Motor neuron (in vitro differentiated cells): ENCODE measurements at regions not wholly inside any gene's neighbourhood (a gene's known extent, or its start where the extent isn't known, plus 50 kb on each side); places are given as distances from the start of the nearest gene placed in this dataset.
"Not testable (repeated sequence)": the region's sequence is repeated elsewhere in the genome, so short reads cannot be mapped to it uniquely, and the experiment has no call there.

Source experiments
- ATAC-seq, 8 experiments: fragments of 200-7000 bp; cut with Tn5 transposase; replicated peaks in 6 of 8; 2 replicates each; pipeline ENCODE4 v1.8.0; 2021; ENCODE audit warnings: mild to moderate bottlenecking in 8 of 8, moderate library complexity in 8 of 8
- H3K27ac ChIP-seq, 2 donors: fragments of 250-450 bp; sonication (Bioruptor Pico); 2 replicates each; pipeline ENCODE4 v1.9.0; 2021; ENCODE audit warnings: antibody characterized with exemption in 2 of 2, mild to moderate bottlenecking in 2 of 2, moderate library complexity in 1 of 2
- H3K4me1 ChIP-seq, 2 donors: fragments of 250-450 bp; sonication (Bioruptor Pico); replicated peaks in 1 of 2; 2 replicates each; pipeline ENCODE4 v1.6.1; 2021; ENCODE audit warnings: antibody characterized with exemption in 2 of 2, mild to moderate bottlenecking in 2 of 2, moderate library complexity in 1 of 2
- H3K4me3 ChIP-seq, 5 donors: fragments of 250-450 bp; sonication (Bioruptor Pico); 2 replicates each; pipeline ENCODE4 v1.9.0; 2021; ENCODE audit warnings: antibody characterized with exemption in 5 of 5, mild to moderate bottlenecking in 5 of 5, moderate library complexity in 4 of 5
- WGBS, 10 experiments: fragments of 450-650 bp; shearing (Covaris generic); methylation state at CpG; one replicate each; pipeline ENCODE4 v1.0.0; 2022; 5-methylcytosine and 5-hydroxymethylcytosine counted together
- in situ Hi-C, 9 experiments: fragments of 400-800 bp; cut with MboI; loops; one replicate each; pipeline ENCODE4 v1.15.0; 2021; ENCODE audit warnings: low sequenced_read_pairs in 9 of 9, low pct_unique_long_range_greater_than_20kb in 2 of 9; ENCODE audit not compliant: unreplicated experiment in 9 of 9

DNA sequence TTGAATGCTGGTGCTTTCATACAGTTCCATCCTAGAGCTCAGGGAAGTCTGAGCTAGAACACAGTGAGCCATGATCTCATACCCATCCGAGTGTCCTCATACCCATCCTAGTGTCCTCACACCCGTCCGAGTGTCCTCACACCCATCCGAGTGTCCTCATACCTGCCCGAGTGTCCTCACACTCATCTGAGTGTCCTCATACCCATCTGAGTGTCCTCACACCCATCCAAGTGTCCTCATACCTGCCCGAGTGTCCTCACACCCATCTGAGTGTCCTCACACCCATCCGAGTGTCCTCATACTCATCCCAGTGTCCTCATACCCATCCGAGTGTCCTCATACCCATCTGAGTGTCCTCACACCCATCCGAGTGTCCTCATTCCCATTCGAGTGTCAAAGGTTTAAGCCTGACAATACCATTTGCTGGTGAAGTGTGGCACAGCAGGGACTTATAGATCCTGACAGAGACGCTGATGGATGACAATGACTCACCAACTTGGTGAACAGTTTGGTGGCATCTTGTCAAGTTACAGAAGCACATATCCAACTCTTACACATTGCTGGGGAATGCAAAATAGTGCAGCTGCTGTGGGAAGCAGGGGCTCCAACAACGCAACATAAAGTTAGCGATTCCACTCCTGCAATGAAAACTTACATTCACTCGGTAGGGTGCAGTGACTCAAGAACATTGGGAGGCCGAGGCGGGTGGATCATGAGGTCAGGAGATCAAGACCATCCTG, 77.0 kb upstream of the COL5A1 start:
- H3K4me3 ChIP-seq = no peak overlapping the region
- 10 to 71% (median 61%) methylated on average over 1 to 10 of the region's 16 CpGs; no CpG with 5 or more reads in 3 of the 10 experiments for WGBS, 10 experiments
- in situ Hi-C loops = no loop called here
- ATAC-seq = no peak
- no peaks in the 10 kb centered on the region for H3K4me1 ChIP-seq
- no peak overlapping the region for H3K27ac ChIP-seq

DNA sequence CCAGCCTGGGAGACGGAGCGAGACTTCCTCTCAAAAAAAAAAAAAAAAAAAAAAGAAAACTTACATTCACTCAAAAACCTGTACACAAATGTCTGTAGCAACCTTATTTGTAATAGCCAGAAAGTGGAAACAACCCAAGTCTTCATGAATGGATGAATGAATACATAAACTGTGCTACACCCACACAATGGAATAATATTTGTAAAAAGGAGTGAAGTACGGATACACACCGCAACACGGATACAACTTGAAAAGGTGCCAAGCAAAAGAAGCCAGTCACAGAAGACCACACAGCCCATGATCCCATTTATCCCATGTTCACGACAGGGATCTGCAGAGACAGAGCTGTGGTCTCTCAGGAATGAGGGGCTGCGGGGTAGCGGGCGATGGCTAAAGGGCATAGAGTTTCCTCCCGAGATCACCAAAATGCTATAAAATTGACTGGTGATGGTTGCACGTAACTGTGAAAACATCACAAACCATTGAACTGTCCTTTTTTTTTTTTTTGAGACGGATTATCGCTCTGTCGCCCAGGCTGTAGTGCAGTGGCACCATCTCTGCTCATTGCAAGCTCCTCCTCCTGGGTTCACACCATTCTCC, 76.2 kb upstream of the COL5A1 start:
- H3K27ac ChIP-seq = no peak overlapping the region
- no peak for ATAC-seq
- 81 to 100% (median 85%) methylated on average over 3 to 12 of the region's 14 CpGs; no CpG with 5 or more reads in 2 of the 10 experiments for WGBS, 10 experiments
- no peak overlapping the region for H3K4me3 ChIP-seq
- no peaks in the 10 kb centered on the region for H3K4me1 ChIP-seq
- in situ Hi-C loops = no loop called here

DNA sequence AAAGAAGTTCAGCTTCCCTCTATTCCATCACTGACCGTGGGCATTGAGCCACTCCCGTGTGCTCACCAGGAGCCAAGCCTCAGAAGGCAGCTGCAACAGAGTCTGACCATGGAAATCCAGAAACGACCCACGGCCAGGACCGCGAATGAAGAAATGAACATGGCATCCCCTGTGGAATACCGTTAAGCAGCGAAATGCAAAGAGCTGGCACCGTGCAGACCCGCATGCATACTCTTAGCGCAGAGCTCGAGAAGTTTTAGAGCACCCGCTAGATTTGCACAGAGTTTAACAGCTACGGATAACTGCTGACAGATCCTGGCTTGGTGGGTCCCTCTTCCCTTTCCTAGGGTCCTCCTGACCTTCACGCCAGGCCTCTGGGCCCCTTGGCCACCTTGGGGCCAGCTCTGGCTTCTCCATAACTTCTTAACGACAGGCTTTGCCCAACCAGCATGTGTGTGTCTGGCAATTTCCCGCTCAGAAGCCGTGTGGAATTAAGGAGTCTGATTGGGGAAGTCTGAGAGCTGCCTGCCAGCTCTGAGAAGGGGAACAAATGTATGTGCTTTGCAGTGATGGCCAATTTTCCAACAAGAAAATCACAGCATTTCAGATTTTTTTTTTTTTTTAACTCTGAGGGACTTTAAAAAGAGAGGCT, 75.3 kb upstream of the COL5A1 start:
- in situ Hi-C loops = no loop called here

DNA sequence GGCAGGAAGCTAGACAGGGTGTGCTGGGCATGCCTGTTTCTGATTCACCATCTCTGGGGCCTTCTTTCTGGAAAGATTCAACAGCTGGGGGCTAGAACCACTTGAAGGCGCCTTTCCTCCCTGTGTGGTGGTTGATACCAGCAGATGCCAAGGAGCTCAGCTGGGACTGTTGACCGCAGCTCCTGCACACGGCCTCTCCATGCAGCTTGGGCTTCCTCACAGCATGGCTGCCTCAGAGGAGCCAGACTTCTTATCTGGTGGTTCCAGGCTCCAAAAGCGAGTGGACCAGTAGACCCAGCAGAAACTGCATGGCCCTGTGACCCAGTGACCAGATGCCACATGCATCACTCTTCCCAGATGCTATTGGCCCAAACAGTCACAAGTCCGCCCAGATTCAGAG, 74.7 kb upstream of the COL5A1 start:
- Histone ChIP-seq H3K4me3 (no peak overlapping the region), H3K4me1 (no peaks in the 10 kb centered on the region), H3K27ac (no peak overlapping the region)
- in situ Hi-C loops = no loop called here
- no peak for ATAC-seq
- 60 to 100% methylated on average over 1 to 3 of the region's 5 CpGs; no CpG with 5 or more reads in 8 of the 10 experiments for WGBS, 10 experiments

More for the DNA sequence above, 75.3 kb upstream of the COL5A1 start:
- Histone ChIP-seq H3K27ac (no peak overlapping the region), H3K4me3 (no peak overlapping the region), H3K4me1 (no peaks in the 10 kb centered on the region)
- WGBS, 10 experiments = 20 to 100% (median 80%) methylated on average over 1 to 17 of the region's 18 CpGs
- no peak for ATAC-seq

DNA sequence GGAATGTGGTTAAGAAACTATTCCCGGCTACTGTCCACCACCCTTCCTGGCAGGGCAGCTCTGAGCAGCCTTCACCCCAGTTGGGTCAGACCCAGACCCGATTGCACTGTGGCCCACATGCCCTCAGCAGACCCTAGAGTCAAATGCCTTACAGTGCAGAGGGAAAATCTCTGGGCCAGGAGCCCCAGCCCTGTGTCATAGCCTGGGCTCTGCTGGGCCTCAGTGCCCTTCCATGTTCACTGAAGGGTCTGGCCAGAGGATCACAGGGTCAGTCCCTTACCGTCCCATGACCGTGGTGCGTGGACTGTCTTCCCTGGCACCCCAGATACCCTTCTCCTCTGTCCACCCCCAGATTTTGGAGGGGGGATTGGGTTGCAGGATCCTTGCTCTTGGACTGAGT, 73.5 kb upstream of the COL5A1 start:
- 55 to 100% (median 60%) methylated on average over 1 to 4 of the region's 5 CpGs; no CpG with 5 or more reads in 6 of the 10 experiments for WGBS, 10 experiments
- in situ Hi-C loops = no loop called here
- ATAC-seq = no peak
- Histone ChIP-seq H3K27ac (no peak overlapping the region), H3K4me3 (no peak overlapping the region), H3K4me1 (no peaks in the 10 kb centered on the region)

DNA sequence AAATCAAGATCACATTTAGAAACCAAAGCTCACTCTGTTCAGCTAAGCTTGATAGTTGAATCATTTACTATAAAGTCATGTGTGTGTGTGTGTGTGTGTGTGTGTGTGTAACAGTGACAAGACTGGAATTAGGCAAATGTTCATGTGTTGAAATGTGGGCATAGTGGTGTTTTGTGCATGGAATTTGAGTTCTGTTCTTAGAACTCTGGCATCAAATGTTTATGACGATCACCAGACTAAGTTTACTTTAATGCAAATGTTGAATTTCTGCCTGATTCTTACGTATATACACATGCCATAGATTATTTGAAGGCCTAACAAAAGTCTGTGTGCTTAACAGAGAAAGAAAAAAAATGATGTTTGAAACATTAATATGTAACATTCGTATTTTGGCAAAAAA, 72.8 kb upstream of the COL5A1 start:
- Histone ChIP-seq H3K4me3 (no peak overlapping the region), H3K4me1 (no peaks in the 10 kb centered on the region), H3K27ac (no peak overlapping the region)
- in situ Hi-C loops = no loop called here
- WGBS, 10 experiments = 20 to 84% (median 63%) methylated on average over 1 to 3 of the region's 3 CpGs
- ATAC-seq = no peak

DNA sequence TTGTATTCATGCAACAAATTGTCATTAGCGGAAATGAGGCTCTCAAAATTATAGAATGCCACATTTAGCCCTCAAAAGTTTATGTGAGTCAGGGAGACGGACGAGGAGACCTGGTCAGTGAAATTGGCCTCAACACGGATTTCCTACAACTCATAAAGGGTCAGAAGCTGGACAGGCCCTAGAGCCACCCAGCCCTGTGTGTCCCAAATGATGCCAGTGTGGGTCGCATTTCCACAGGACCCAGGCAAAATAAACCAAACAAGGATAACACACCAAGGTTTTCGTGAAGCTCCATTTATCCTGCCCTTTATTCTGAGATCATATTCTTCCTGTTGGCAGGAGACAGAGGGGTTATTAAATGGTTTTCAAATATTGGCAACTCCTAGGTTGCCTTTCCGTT, 72.0 kb upstream of the COL5A1 start:
- in situ Hi-C loops = no loop called here
- 63 to 93% (median 77%) methylated on average over 1 to 7 of the region's 7 CpGs; no CpG with 5 or more reads in 2 of the 10 experiments for WGBS, 10 experiments
- no peak overlapping the region for H3K27ac ChIP-seq
- no peak overlapping the region for H3K4me3 ChIP-seq
- no peaks in the 10 kb centered on the region for H3K4me1 ChIP-seq
- no peak for ATAC-seq

DNA sequence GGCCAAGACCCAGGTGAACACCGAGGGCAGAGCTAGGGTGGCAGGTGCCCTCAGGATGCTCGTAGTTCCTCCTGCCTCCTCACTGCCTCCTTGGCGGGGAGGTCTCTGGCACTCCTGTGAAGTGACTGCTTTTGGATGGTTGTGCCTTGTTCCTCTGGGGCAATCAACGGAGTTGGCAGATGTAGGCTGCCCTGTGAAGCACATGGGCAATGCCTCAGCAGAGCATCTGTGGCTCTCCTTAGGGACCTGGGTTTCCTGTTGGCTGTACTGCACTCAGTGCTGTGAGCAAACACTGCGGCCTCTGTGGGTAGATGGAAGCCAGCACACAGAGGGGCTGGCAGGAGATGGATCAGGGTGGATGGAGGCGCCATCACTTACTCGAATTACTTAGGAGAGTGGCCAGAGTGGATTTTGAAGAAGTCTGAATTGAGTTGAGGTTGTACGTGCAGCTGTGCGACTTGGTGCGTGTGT, 71.4 kb upstream of the COL5A1 start:
- Histone ChIP-seq H3K4me1 (no peaks in the 10 kb centered on the region), H3K4me3 (no peak overlapping the region), H3K27ac (no peak overlapping the region)
- WGBS, 10 experiments = 30 to 94% (median 77%) methylated on average over 2 to 6 of the region's 10 CpGs; no CpG with 5 or more reads in 2 of the 10 experiments
- ATAC-seq = no peak
- in situ Hi-C loops = no loop called here

DNA sequence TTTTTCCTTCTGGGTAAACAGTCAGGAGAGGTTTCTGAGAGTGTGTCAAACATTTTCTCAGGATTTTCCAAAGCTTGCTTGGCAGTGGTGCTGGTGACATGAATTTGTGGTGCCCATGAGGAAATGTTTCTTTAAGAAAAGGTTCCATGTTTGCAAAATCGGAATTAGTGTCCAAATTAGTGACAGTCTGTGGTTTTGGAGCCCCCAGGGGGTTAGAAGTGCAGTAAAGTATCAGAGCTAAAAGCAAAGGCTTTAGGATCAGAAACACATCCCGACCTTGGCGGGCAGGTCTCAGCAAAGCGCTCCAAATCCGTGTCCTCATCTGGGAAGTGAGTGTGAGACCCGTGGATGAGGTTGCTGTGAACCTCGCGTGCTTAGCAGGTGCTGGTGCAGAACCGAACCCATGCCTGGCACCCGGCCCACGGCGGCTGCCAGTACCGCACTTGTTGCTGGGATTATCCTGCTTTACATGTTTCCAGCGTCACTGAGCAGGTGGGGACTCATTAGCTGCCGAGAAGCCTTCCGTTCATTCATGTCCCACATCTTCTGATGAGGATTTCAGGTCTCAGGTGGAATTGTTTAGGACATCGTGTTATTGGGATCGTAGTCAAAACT, 70.8 kb upstream of the COL5A1 start:
- no peak overlapping the region for H3K27ac ChIP-seq
- in situ Hi-C loops = no loop called here
- no peak for ATAC-seq
- no peaks in the 10 kb centered on the region for H3K4me1 ChIP-seq
- 11 to 90% (median 83%) methylated on average over 2 to 11 of the region's 18 CpGs; no CpG with 5 or more reads in 2 of the 10 experiments for WGBS, 10 experiments
- no peak overlapping the region for H3K4me3 ChIP-seq

DNA sequence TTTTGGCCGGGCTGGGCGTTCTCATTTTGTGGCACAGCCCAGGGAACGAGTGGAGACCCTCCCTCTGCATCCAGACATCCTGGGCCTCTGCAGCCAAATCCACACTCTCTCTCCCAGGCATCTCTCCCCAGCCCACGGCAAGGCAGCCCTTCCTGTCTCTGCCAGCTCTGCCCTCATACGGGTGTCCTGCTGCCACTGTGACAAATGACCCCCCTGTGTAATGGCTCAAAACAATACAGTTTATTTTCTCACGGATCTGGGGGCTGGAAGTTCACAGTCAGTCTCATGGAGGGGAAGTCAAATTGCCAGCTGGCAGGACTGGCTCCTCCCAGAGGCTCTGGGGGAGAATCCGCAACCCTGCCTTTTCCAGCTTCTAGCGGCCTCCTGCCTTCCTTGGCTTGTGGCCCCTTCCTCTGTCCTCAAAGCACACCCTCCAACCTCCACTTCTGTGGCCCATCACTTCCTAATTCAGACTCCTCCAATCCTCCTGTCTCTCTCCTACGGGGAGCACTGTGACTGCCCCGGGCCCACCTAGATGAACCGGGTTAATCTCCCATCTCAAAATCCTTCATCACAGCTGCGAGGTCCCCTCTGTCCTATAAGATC, 70.2 kb upstream of the COL5A1 start:
- 41 to 100% (median 66%) methylated on average over 1 to 7 of the region's 12 CpGs; no CpG with 5 or more reads in 2 of the 10 experiments for WGBS, 10 experiments
- in situ Hi-C loops = no loop called here
- Histone ChIP-seq H3K4me3 (no peak overlapping the region), H3K27ac (no peak overlapping the region), H3K4me1 (no peaks in the 10 kb centered on the region)
- ATAC-seq = no peak

DNA sequence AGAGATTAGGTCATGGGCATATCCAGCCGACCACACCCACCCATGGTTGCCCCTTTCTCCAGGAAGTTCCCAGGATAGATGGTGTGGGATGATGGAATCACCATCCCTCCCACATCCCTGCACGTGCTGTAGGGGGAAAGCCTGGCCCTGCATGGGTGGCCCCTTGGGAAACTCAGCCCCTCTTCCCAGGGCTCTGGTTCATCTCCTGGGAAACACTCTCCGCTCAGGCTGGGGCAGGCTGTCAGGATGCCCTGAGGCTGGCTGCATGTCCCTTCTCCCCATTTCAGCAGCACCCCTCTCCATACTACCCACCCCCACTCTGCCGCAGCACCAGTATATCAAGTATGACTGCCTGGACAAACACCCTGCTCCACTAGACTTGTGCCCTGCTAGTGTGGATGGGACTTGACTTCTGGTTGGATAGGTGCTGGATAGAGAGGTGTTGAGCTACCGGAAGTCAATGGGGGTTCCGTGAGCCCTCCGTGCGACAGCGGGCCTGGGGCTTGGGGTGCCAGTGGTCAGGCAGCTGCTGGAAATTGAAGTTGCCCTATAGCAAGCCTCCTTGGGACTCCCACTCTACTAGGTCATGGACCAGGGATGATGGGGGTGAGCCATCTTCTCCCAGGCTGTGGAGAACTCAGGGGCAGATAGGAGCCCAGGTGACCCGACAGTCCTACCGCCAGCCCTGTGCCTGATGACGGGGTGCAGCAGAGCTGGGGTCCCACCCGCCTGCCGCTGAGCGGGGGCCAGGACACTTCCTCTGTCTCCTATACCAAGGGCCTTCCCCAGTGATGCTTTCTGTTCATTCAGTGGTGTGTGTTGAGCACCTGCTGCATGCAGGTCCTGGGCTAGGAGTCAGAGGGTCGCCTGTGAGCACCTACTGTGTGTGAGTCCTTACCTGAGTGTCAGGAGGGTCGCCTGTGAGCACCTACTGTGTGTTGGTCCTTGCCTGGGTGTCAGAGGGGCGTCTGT, 69.4 kb upstream of the COL5A1 start:
- Histone ChIP-seq H3K4me3 (no peak overlapping the region), H3K27ac (no peak overlapping the region), H3K4me1 (no peaks in the 10 kb centered on the region)
- peak in 2 of 8 experiments; percentile 44 to 73 for ATAC-seq
- in situ Hi-C loops = no loop called here
- WGBS, 10 experiments = 67 to 100% (median 83%) methylated on average over 1 to 7 of the region's 18 CpGs; no CpG with 5 or more reads in 4 of the 10 experiments

DNA sequence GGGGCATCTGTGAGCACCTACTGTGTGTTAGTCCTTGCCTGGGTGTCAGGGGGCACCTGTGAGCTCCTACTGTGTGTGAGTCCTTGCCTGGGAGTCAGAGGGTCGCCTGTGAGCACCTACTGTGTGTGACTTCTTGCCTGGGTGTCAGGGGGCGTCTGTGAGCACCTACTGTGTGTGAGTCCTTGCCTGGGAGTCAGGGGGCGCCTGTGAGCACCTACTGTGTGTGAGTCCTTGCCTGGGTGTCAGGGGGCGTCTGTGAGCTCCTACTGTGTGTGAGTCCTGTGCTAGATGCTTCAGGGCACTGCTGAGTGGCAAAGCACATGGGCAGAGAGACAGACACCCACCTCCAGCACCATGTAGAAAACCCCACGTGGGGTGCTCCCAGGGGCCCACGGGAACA, 66.9 kb upstream of the COL5A1 start:
- in situ Hi-C loops, H3K4me3 ChIP-seq, ATAC-seq, H3K27ac ChIP-seq, H3K4me1 ChIP-seq: not testable (repeated sequence)
- 40 to 80% (median 55%) methylated on average over 1 to 2 of the region's 6 CpGs; no CpG with 5 or more reads in 6 of the 10 experiments for WGBS, 10 experiments
